ENCODE measurements at regions not wholly inside any gene's neighbourhood (a gene's known extent, or its start where the extent isn't known, plus 50 kb on each side); places are given as distances from the start of the nearest gene placed in this dataset.

DNA sequence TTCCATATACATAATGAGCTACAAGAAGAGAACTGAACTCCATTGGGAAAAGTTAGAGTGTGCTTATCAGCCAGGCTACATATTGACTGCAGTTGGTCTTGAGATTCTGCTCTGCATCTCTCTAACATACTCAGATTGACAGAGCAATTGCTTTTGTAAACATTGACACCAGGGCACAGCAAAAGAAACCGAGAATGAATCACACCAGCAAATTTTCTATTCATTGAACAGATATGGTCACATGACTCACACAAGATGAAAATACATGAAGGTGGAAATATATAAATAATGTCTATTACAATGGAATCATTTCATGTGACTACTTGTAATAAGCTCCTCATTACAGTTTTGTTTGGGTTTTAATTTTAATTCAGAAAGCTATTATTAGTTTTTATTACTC, 691.9 kb upstream of the TMEFF2 start (continued):
- TF ChIP-seq HOXB13 (CRISPR knock-in tag; IDR thresholded peaks at IDR 0.05; ENCODE audit: low read depth), result no peak
- TF ChIP-seq HEYL (CRISPR knock-in tag; IDR thresholded peaks at IDR 0.05), result no peak
- no peak for TF ChIP-seq MAZ (IDR thresholded peaks at IDR 0.05; ENCODE audit: borderline replicate concordance, low read depth, low read length)
- TF ChIP-seq, protein P1, sequence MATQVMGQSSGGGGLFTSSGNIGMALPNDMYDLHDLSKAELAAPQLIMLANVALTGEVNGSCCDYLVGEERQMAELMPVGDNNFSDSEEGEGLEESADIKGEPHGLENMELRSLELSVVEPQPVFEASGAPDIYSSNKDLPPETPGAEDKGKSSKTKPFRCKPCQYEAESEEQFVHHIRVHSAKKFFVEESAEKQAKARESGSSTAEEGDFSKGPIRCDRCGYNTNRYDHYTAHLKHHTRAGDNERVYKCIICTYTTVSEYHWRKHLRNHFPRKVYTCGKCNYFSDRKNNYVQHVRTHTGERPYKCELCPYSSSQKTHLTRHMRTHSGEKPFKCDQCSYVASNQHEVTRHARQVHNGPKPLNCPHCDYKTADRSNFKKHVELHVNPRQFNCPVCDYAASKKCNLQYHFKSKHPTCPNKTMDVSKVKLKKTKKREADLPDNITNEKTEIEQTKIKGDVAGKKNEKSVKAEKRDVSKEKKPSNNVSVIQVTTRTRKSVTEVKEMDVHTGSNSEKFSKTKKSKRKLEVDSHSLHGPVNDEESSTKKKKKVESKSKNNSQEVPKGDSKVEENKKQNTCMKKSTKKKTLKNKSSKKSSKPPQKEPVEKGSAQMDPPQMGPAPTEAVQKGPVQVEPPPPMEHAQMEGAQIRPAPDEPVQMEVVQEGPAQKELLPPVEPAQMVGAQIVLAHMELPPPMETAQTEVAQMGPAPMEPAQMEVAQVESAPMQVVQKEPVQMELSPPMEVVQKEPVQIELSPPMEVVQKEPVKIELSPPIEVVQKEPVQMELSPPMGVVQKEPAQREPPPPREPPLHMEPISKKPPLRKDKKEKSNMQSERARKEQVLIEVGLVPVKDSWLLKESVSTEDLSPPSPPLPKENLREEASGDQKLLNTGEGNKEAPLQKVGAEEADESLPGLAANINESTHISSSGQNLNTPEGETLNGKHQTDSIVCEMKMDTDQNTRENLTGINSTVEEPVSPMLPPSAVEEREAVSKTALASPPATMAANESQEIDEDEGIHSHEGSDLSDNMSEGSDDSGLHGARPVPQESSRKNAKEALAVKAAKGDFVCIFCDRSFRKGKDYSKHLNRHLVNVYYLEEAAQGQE (IDR thresholded peaks at IDR 0.05), result no peak

DNA sequence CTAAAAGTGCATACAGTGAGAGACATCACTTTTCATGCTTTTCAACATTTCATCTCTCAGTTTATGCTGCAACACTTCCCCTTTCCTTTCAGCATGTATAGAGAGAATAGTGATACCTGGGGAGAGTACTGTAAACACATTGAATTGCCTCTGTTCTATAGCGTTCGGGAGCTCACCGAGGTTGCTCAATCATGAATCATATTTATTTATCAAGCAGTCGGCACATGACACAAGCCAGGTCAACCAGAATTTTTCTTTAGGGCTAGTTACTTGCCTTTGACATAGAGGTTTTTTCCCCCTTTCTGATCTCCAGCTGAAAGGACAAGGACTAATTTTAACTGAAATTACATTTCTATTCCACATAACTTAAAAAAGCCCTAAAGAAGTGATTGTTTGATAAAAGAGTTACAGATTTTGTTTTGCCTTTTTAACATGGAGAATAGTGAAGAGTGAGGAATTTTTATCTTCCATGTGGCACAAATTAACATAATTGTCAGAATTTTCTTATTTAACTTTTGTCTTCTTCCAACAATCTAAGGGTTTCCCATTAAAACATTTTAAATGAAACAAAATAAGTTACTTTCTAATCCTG, 690.9 kb upstream of the TMEFF2 start:
- TF ChIP-seq EHMT2 (IDR thresholded peaks at IDR 0.05; ENCODE audit: low read depth) (no peak), CEBPB (IDR thresholded peaks at IDR 0.05) (peak in 1 of 2 experiments; percentile 9; a peak in 1 of 4 replicates)
- POLR2A ChIA-PET, result no interaction called here
- CTCF ChIA-PET, result no interaction called here
- H3K4me2 ChIP-seq, result peak overlapping the region; percentile 36; the same call in 1 of the 3 replicates
- no peak overlapping the region for H3K4me3 ChIP-seq
- H3K4me1 ChIP-seq, result 0 out of 3 replicates have a peak, but pooled peaks cover 6% of the 10 kb centered on the region
- H3K27ac ChIP-seq, result no peak overlapping the region
- no peaks in the 10 kb centered on the region for H3K9me3 ChIP-seq
- FAIRE-seq (no peak), ATAC-seq (no peak), DNase-seq (ENCODE audit: low read depth in 1 of 2, low spot score in 1 of 2) (peak; percentile 1 to 6)
- WGBS (ENCODE audit: missing lambda C conversion rate), result 0% methylated on average over 4 of the region's 4 CpGs

DNA sequence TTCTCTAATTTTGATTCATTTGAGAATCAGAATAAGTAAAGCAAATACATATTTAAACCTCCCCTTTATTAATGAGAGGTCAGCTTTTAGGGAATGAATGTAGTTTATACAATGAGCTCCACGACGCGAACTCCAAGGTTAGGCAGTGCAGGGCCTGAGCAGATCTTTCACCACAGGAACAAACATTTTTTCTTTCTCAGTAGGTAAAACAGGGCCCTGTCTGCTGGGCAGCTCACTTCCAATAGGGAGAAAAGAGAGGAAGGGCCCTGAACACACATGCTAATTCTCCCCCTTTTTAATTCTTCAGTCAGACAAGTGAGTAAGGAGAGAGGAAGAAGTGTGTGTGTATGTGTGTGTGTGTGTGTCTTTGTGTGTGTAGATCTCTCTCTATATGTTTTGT, 682.4 kb upstream of the TMEFF2 start:
- WGBS (ENCODE audit: missing lambda C conversion rate), result 88% methylated on average over 3 of the region's 3 CpGs
- no peak for ATAC-seq
- Histone ChIP-seq H3K4me2 (no peak overlapping the region), H3K9me3 (no peaks in the 10 kb centered on the region), H3K4me1 (no peaks in the 10 kb centered on the region), H3K27ac (no peak overlapping the region), H3K4me3 (no peak overlapping the region)
- ChIA-PET CTCF (no interaction called here), POLR2A (no interaction called here)
- no peak for FAIRE-seq
- TF ChIP-seq POLR2AphosphoS2 (conservative IDR thresholded peaks at IDR 0.05; ENCODE audit: low read length) (no peak), MAFK (IDR thresholded peaks at IDR 0.05; ENCODE audit: partially characterized antibody) (no peak), RAD21 (conservative IDR thresholded peaks at IDR 0.05 in 1 of 2, IDR thresholded peaks at IDR 0.05 in 1 of 2) (no peak), CEBPB (IDR thresholded peaks at IDR 0.05) (no peak), TP53 (CRISPR knock-in tag; IDR thresholded peaks at IDR 0.05) (no peak), RNF2 (IDR thresholded peaks at IDR 0.05; ENCODE audit: borderline replicate concordance, low read depth) (no peak), GATA3 (IDR thresholded peaks at IDR 0.05; ENCODE audit: borderline replicate concordance) (no peak), SREBF2 (IDR thresholded peaks at IDR 0.05) (no peak), CHD4 (IDR thresholded peaks at IDR 0.05; ENCODE audit: borderline replicate concordance) (no peak), EP300 (IDR thresholded peaks at IDR 0.05) (no peak), SMC3 (IDR thresholded peaks at IDR 0.05) (no peak), RFX5 (IDR thresholded peaks at IDR 0.05) (no peak), ZC3H11A (IDR thresholded peaks at IDR 0.05) (no peak)
- TF ChIP-seq, protein P2, sequence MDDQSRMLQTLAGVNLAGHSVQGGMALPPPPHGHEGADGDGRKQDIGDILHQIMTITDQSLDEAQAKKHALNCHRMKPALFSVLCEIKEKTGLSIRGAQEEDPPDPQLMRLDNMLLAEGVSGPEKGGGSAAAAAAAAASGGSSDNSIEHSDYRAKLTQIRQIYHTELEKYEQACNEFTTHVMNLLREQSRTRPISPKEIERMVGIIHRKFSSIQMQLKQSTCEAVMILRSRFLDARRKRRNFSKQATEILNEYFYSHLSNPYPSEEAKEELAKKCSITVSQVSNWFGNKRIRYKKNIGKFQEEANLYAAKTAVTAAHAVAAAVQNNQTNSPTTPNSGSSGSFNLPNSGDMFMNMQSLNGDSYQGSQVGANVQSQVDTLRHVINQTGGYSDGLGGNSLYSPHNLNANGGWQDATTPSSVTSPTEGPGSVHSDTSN (IDR thresholded peaks at IDR 0.05), result no peak
- TF ChIP-seq, protein P1 (IDR thresholded peaks at IDR 0.05), result no peak
- no peak for DNase-seq (ENCODE audit: low read depth in 1 of 2, low spot score in 1 of 2)
